PC-9 (cell line): ENCODE measurements at regions not wholly inside any gene's neighbourhood (a gene's known extent, or its start where the extent isn't known, plus 50 kb on each side); places are given as distances from the start of the nearest gene placed in this dataset.

ENCODE experiments used
- BruUV-seq: library from RNA; stranded (reverse); fragments of 400-500 nt; replicated peaks from 2 replicates; lab custom pipeline; 2021; lab: Mats Ljungman, UMichigan
- CTCF ChIA-PET: fragments of 300-600 bp; sonication (Branson Sonifier 250); formaldehyde crosslinking; loops from one replicate; lab custom pipeline; 2022; ENCODE audit warnings: antibody characterized with exemption; lab: Charles Lee
- POLR2A ChIA-PET: fragments of 300-600 bp; sonication (Branson Sonifier 250); formaldehyde crosslinking; loops from one replicate; lab custom pipeline; 2022; ENCODE audit warnings: antibody characterized with exemption; ENCODE audit not compliant: unreplicated experiment; lab: Charles Lee
- DNase-seq, 2 experiments: peaks; one replicate each; pipeline versions ENCODE4 v3.0.0 to v3.0.0-alpha.2; 2015 to 2022; ENCODE audit warnings: mixed read lengths in 1 of 2
- H2AFZ ChIP-seq: fragments of 200-600 bp; sonication (generic); 2 replicates; pipeline ENCODE4 v1.8.1; 2017; ENCODE audit warnings: antibody characterized with exemption
- H3F3A ChIP-seq: fragments of 200-600 bp; sonication (generic); 2 replicates; pipeline ENCODE4 v1.8.1; 2017; ENCODE audit warnings: antibody characterized with exemption, mild to moderate bottlenecking, low read depth; ENCODE audit not compliant: insufficient read depth
- H3K27ac ChIP-seq: fragments of 200-600 bp; sonication (generic); 2 replicates; pipeline ENCODE4 v1.6.1; 2016; ENCODE audit warnings: mixed run types
- H3K27me3 ChIP-seq: fragments of 200-600 bp; sonication (generic); 2 replicates; pipeline ENCODE4 v1.6.1; 2016; ENCODE audit warnings: low read depth, mixed run types; ENCODE audit not compliant: insufficient read depth
- H3K36me3 ChIP-seq: fragments of 200-600 bp; sonication (generic); 2 replicates; pipeline ENCODE4 v1.6.1; 2016; ENCODE audit warnings: low read depth, mixed run types
- H3K4me1 ChIP-seq: fragments of 200-600 bp; sonication (generic); replicated peaks from 2 replicates; pipeline ENCODE4 v1.6.1; 2016; ENCODE audit warnings: mixed run types; ENCODE audit not compliant: insufficient read depth
- H3K4me2 ChIP-seq: fragments of 200-600 bp; sonication (generic); 2 replicates; pipeline ENCODE4 v1.6.1; 2017; ENCODE audit warnings: mixed run types
- H3K4me3 ChIP-seq: fragments of 200-600 bp; sonication (generic); 2 replicates; pipeline ENCODE4 v1.6.1; 2016; ENCODE audit warnings: mixed run types
- H3K79me2 ChIP-seq: fragments of 200-600 bp; sonication (generic); 2 replicates; pipeline ENCODE4 v1.6.1; 2017; ENCODE audit warnings: low read depth, mixed run types
- H3K9me2 ChIP-seq: fragments of 200-600 bp; sonication (generic); 2 replicates; pipeline ENCODE4 v1.8.1; 2017; ENCODE audit warnings: mild to moderate bottlenecking; ENCODE audit not compliant: insufficient read depth
- H3K9me3 ChIP-seq: fragments of 200-600 bp; sonication (generic); 2 replicates; pipeline ENCODE4 v1.8.1; 2016; ENCODE audit warnings: low read depth; ENCODE audit not compliant: insufficient read depth
- H4K20me1 ChIP-seq: fragments of 200-600 bp; sonication (generic); 2 replicates; pipeline ENCODE4 v1.8.1; 2017; ENCODE audit not compliant: insufficient read depth
- EZH2 ChIP-seq: fragments of 200-600 bp; sonication (generic); IDR thresholded peaks from 2 replicates; pipeline ENCODE4 v1.8.0; 2017; ENCODE audit warnings: antibody characterized with exemption, low read depth
- intact Hi-C: fragments of 100-400 bp; cut with micrococcal nuclease; formaldehyde crosslinking; loops from one replicate; pipeline ENCODE4 v1.10.0; 2022; ENCODE audit not compliant: unreplicated experiment
- TF ChIP-seq, protein P1 (sequence below): fragments of 200-600 bp; sonication (generic); conservative IDR thresholded peaks from 2 replicates; pipeline ENCODE4 v1.6.1; 2017; ENCODE audit warnings: mixed run types, antibody characterized with exemption, mild to moderate bottlenecking, moderate library complexity

DNA sequence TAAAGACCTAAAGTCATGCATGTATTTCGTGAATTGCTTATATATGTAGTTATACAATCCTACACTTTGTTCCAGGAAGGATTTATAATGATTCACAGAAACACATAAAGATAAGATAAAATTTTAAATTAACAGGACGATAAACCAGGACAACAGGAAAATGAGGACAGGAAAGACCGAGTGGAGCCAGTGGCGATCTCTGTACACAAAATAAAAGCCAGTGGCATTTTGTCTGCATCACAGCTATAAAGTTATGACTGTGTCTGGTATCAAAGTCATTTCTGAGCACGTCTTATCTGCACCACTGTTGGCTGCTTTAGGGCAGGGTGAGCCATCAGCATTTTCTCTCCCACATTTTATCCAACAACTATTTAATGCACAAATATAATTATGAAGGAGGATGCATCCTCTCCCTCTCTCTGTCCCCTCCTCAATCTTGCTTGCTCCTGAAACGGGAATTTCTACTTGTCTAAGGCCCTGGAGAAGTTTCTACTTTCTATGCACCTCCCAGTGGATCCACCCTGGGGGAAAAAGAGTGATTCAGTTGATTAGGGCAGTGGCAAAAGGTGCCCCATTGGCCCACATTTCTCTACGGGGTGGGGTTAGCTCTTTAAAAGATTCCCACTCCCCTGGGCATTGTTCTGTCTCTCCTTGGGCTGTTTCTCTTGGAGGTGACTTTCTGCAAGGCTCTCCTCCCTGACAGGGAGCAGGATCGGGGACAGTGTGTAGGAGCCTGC, 159.4 kb upstream of the UBE2E1 start:
- no peak for DNase-seq
- intact Hi-C loops, result no loop called here
- Histone ChIP-seq H3K9me3 (no peaks in the 10 kb centered on the region), H3K27ac (no peak overlapping the region), H3F3A (no peaks in the 10 kb centered on the region), H3K4me1 (peaks cover 22% of the 10 kb centered on the region), H3K9me2 (no peaks in the 10 kb centered on the region), H4K20me1 (no peaks in the 10 kb centered on the region), H3K4me3 (no peak overlapping the region), H3K27me3 (no peaks in the 10 kb centered on the region), H3K4me2 (0 out of 2 replicates have a peak overlapping the region, but pooled peaks have one; percentile 0), H3K36me3 (no peaks in the 10 kb centered on the region), H2AFZ (no peak overlapping the region), H3K79me2 (no peaks in the 10 kb centered on the region)
- BruUV-seq, result no TSS peak
- TF ChIP-seq, protein P1, sequence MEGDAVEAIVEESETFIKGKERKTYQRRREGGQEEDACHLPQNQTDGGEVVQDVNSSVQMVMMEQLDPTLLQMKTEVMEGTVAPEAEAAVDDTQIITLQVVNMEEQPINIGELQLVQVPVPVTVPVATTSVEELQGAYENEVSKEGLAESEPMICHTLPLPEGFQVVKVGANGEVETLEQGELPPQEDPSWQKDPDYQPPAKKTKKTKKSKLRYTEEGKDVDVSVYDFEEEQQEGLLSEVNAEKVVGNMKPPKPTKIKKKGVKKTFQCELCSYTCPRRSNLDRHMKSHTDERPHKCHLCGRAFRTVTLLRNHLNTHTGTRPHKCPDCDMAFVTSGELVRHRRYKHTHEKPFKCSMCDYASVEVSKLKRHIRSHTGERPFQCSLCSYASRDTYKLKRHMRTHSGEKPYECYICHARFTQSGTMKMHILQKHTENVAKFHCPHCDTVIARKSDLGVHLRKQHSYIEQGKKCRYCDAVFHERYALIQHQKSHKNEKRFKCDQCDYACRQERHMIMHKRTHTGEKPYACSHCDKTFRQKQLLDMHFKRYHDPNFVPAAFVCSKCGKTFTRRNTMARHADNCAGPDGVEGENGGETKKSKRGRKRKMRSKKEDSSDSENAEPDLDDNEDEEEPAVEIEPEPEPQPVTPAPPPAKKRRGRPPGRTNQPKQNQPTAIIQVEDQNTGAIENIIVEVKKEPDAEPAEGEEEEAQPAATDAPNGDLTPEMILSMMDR, result no peak
- TF ChIP-seq EZH2, result no peak
- ChIA-PET POLR2A (no interaction called here), CTCF (no interaction called here)

DNA sequence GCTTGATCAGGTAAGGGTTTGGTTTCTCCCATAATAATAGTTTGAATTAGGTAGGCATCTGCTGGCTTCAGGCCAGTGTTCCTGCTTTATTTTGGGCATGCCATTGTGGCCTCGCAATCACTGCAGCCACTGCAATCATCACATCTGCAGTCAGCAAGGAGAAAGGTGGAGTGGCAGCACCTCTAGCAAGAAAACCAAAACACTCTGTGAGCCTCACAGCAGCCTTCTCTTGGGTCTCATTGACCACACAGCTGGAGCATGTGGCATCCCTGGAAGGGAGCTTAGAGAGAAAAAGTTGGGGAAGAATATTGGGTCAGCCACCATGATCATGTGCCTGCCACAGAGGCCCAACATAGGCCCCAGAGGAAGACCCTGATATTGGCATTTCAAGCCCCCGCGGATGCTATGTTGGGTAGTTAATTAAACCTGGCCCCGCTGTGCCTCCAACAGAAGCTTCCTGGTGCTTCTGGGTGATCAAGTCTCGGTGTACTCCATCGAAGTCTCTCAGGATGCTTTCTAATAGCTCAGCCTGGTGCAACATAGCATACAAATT, 158.0 kb upstream of the UBE2E1 start:
- Histone ChIP-seq H3K4me1 (peaks cover 22% of the 10 kb centered on the region), H3K27ac (no peak overlapping the region), H3K4me2 (no peak overlapping the region), H2AFZ (no peak overlapping the region), H3K27me3 (no peaks in the 10 kb centered on the region), H4K20me1 (no peaks in the 10 kb centered on the region), H3K9me2 (no peaks in the 10 kb centered on the region), H3K4me3 (no peak overlapping the region), H3K9me3 (no peaks in the 10 kb centered on the region), H3K79me2 (no peaks in the 10 kb centered on the region), H3K36me3 (no peaks in the 10 kb centered on the region), H3F3A (no peaks in the 10 kb centered on the region)
- intact Hi-C loops, result no loop called here
- POLR2A ChIA-PET, result interaction anchor here (0.7 kb wide), 1 partner anchor 109 kb away, joined by 3 read pairs; no protein-coding TSS in a partner anchor
- CTCF ChIA-PET, result no interaction called here
- BruUV-seq, result no TSS peak
- TF ChIP-seq EZH2, result no peak
- TF ChIP-seq, protein P1, result no peak
- no peak for DNase-seq

DNA sequence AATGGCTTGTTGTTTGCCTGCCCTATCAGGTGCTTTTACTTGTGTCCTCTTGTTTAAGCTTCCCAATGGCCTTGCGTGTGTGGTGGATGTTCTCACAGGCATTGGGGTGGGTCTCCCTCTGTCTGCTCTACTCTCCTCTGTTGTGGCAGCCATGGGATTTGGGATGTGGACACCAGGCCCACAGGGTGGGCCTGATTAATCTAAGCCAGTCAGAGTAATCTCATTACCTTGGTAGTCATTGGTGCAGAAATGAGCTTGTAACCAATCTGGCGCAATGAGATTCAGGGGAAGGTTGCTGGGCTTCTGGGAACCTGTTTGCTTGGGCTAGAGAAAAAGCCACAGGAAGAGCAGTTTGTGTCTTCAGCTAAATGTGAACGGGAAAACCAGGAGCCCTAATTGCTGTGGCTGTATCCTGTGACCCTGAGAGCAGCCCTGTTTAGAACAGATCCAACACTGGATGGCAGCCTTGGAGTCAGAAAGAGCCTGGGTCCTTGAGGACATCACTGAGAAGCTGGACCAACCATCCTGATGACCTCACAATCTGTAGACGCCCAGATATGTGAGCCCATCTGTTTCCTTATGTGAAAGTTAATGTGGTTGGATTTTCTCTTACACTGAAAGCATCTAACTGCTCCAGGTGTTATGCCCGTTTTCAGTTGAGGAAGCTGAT, 157.3 kb upstream of the UBE2E1 start:
- Histone ChIP-seq H3K36me3 (no peaks in the 10 kb centered on the region), H3K27me3 (no peaks in the 10 kb centered on the region), H4K20me1 (no peaks in the 10 kb centered on the region), H3K9me2 (no peaks in the 10 kb centered on the region), H2AFZ (no peak overlapping the region), H3K9me3 (no peaks in the 10 kb centered on the region), H3K79me2 (no peaks in the 10 kb centered on the region), H3K4me1 (peaks cover 22% of the 10 kb centered on the region), H3K4me2 (no peak overlapping the region), H3F3A (no peaks in the 10 kb centered on the region), H3K4me3 (no peak overlapping the region), H3K27ac (no peak overlapping the region)
- no TSS peak for BruUV-seq
- POLR2A ChIA-PET, result interaction anchor here (0.6 to 0.7 kb wide), 3 partner anchors 20 to 268 kb away, joined by 3 to 5 read pairs (median 4); partner anchors contain the start of genes NKIRAS1 and RPL15
- CTCF ChIA-PET, result no interaction called here
- intact Hi-C loops, result no loop called here
- TF ChIP-seq, protein P1, result no peak
- DNase-seq, result no peak
